CD4-positive, alpha-beta T cell treated with Interleukin-1 beta for 1 hour (primary cell): ENCODE measurements at regions not wholly inside any gene's neighbourhood (a gene's known extent, or its start where the extent isn't known, plus 50 kb on each side); places are given as distances from the start of the nearest gene placed in this dataset.
"Not testable (repeated sequence)": the region's sequence is repeated elsewhere in the genome, so short reads cannot be mapped to it uniquely, and the experiment has no call there.

Source experiments
- DNase-seq, 2 donors: peaks; one replicate each; pipeline ENCODE4 v3.0.0-alpha.2; 2020 to 2022

- no peak for DNase-seq
Measured at GRCh38 chr14:89078021-89078795, 253.8 kb downstream of the TTC8 start.

GRCh38 chr14:89085231-89085731, 260.8 kb downstream of the TTC8 start:
- no peak for DNase-seq

- no peak for DNase-seq
Measured at GRCh38 chr14:89085737-89086382, 261.4 kb downstream of the TTC8 start.

- DNase-seq, result no peak
Measured at GRCh38 chr14:89088530-89088929, 264.1 kb downstream of the TTC8 start.

GRCh38 chr14:89089330-89089729, 264.9 kb downstream of the TTC8 start:
- DNase-seq, result no peak

- no peak for DNase-seq
Measured at GRCh38 chr14:89091781-89092180, 267.3 kb downstream of the TTC8 start.

GRCh38 chr14:89093083-89093730, 268.8 kb downstream of the TTC8 start:
- DNase-seq, result no peak

GRCh38 chr14:89095036-89095435, 270.6 kb downstream of the TTC8 start:
- DNase-seq, result no peak

GRCh38 chr14:89096946-89097345, 272.5 kb downstream of the TTC8 start:
- DNase-seq, result no peak

- no peak for DNase-seq
Measured at GRCh38 chr14:89098254-89098653, 273.8 kb downstream of the TTC8 start.

GRCh38 chr14:89104171-89104817, 279.8 kb downstream of the TTC8 start:
- not testable (repeated sequence) for DNase-seq

GRCh38 chr14:89104861-89105260, 280.4 kb downstream of the TTC8 start:
- DNase-seq, result not testable (repeated sequence)
